GM19238 (cell line): ENCODE measurements at regions not wholly inside any gene's neighbourhood (a gene's known extent, or its start where the extent isn't known, plus 50 kb on each side); places are given as distances from the start of the nearest gene placed in this dataset.

Experiments
- DNase-seq: peaks from one replicate; pipeline ENCODE4 v3.0.0; 2011; ENCODE audit warnings: low spot score; ENCODE audit not compliant: insufficient read length

DNA sequence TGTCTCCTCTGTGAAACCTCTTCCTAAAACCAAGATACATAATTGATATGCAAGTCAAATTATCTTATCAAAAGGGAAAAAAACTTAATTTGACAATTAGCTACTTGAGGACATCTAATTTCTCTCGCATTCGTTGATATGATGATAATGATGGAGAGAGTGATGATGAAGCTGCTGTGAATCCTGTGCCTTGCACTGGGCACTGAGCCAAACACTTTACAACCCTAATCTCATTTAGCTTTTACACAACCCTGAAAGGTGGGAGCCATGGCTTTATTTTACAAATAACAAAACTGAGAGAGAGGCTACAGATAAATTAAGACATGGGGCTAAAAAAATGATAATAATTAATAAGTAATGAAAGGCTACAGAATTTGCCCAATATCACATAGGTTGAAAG is 176.0 kb downstream of the NOC3L start:
- no peak for DNase-seq

DNA sequence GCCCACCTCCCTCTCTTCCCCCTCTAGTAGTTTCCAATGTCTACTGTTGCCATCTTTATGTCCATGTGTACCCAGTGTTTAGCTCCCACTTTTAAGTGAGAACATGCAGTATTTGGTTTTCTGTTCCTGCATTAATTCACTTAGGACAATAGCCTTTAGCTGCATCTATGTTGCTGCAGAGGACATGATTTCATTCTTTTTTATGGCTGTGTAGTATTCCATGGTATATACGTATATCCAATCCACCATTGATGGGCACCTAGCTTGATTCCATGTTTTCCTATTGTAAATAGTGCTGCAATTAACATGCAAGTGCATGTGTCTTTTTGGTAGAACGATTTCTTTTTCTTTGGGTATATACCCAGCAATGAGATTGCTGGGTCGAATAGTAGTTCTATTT is 170.4 kb downstream of the NOC3L start:
- DNase-seq, result no peak

DNA sequence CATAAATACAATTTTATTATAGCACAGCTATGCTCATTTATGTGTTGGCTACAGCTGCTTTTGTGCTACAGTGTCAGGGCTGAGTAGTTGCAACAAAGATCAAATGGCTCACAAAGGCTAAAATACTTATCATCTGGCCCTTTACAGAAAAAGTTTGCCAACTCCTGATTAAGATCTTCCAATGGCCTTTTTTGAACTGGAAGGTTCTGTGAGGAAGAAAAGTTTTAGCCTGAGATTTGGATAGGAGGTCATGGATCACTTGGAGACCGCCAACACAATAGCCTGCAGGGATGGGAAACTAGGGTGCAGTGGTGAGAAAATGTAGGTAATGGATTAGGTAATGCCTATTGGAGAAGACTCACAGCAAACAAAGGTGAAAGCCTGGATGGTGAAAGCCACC is 169.8 kb downstream of the NOC3L start:
- DNase-seq, result no peak

DNA sequence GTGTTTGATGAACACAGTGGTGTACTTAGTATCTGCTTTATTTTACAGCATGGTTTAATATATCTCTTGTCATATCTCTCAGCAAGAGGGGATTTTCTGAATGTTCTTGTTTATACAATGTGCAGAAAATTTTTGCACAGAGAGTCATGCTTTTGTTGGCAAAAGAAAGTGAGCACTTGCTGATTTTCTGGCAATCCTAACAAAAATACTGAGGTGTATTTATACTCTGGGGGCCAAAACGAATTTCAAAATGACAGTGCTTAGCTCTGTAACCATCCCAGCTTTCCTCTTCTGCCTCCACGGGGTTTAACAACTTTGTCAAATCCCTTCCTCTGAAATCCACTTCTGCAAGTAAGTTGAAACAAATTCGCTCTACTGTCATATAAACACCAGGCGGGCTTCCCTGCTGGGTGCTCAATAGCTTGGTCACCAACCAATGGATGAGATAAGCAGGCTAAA is 169.2 kb downstream of the NOC3L start:
- no peak for DNase-seq

DNA sequence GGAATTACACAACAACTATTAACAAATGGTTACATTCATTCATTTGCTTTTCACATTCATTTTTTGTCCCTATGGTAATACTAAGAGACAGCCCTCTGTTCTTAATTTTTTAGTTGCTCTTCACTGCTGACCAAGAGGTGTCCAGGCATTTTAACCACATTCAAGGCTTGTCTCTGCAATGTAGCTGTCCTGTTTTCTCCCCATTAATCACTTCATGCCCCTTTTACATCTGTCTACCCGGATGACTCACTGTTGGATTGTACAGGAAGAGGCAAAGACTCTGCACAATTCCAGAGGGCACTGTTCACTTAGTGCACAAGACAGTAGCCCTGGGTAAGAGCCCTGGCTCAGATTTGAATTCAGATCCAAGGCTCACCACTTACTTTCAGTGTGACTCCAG is 168.5 kb downstream of the NOC3L start:
- no peak for DNase-seq

DNA sequence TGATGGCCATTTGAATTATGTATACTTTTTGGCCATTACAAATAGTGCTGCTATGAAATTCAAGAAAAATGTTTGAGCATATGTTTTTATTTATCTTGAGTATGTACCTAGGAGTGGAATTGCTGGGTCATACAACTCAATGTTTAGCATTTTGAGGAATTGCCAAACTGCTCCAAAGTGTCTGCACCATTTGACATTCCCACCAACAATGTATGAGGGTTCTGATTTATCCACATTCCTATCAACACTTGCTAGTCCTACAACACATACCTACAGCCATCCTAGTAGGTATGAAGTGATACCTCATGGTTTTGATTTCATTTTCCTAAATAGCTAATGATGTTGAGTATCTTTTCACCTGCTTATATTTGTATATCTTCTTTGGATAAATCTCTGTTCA is 165.5 kb downstream of the NOC3L start:
- DNase-seq, result no peak

DNA sequence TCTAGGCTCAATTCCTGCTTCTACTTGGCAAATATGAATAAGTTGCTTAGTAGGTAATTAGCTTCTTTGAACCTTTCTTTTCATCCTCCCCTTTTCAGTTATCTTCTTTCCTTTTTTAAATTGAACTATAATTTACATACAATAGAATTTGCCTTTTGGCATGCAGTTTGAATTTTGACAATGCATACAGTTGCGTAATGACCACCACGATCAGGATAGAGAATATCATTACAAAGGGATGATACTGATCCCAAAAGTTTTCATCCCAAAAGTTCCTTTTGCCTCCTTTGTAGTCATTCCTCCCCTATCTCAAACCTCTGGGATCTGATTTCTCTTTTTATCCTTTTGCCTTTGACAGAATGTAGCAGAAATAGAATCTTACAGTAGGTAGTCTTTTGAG is 164.4 kb downstream of the NOC3L start:
- DNase-seq, result no peak

DNA sequence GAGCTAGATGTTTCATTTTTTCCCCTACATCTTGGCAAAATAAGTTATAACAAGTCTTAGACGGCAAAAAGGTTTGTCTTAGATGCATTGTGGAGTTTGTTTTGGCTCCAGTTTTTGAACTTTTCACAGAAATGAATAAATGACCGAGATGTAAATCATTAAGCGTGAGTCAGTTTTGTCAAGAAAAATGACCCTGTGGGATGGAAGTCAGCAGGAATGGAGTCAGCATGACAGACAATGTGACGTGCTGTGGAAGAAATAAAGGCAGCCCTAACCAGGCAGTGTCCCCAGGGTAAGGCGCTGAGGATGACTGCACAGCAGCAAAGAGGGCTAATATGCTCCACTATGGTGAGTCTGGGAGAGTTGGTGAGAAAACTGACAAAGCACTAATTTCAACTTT is 163.2 kb downstream of the NOC3L start:
- DNase-seq, result no peak

DNA sequence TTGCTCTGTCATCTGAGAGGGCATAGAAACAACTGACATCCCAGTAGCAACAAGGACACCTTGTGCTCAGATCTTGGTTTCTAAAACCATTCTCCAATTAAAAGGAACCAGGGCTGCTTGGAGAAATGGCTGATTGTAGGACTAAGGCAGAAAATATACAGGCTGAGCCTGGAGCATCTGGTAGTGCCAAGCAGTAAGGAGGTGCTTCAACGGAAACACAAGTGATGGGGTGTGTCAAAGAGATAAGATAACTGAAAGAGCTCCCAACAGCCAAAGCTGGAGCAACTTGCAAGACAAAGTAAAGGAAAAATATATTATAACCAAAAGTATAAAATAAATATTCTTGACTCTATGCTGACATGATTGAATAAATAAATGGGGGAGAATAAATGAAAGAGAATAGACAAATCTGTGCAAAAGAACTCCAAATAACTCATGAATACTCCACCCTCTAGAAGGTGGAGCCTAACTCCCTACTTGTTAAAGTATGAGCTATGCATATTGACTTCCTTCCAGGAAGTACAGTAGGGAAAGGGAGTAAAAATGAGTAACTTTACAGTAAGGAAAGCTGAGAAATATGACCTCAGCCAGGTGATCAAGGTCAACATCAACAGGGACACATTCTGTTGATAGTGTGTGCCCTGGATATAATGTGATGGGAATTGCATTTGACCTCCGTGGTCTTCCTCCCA is 162.4 kb downstream of the NOC3L start:
- DNase-seq, result no peak

DNA sequence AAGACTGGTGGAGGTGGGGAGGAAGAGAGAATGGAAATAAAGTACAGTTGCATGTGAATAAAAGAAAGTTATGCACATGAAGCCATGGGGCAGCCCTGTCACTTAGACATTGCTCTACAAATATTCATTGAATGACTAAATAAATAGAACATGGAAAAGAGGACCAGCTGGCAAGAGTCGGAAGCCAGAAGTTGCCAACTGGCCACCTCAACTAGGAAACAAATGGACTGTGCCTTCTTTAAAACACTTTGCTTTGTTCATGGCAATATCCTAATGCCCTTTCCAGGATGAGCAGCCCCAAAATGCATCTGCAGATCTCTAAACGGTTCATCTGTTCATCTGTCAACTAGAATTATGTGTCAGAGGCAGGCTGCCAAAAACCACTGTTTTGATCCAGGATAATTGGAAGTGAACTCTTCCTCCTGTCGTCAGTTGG is 157.3 kb downstream of the NOC3L start:
- DNase-seq, result no peak

DNA sequence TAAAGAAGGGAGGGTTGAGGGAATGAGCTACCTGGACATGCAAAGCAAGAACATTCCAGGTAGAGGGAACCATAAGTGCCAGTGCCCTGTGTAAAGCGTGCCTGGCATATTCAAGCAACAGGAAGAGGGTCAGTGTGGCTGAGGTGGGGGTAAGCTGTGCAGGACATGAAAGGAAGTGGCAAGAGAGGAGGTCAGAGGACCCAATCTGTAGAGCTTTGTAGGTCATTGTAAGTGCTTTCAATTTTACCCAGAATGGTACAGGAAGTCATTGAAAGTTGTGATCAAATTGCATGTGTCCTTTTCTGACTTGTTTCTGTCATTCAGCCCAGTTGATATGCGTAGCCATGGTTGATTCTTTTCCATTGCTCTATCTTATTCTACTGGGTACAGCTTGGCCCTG is 156.6 kb downstream of the NOC3L start:
- no peak for DNase-seq

DNA sequence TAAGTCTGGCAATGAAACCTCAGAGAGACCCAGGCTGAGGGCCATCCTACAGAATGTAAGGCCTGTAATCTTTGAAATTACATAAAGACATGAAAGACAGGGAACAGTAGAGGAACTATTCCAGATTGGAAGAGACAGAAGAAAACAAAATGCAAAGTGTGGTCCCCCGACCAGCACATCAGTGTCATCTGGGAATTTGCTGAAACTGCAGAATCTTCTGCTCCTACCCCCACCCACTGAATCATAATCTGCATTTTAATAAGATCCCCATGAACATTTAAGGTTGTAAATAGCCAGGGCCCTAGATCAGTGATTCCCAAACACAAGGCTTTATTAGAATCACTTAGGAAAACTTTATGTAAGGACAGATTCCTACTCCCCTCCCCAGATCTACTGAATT is 154.4 kb downstream of the NOC3L start:
- no peak for DNase-seq

DNA sequence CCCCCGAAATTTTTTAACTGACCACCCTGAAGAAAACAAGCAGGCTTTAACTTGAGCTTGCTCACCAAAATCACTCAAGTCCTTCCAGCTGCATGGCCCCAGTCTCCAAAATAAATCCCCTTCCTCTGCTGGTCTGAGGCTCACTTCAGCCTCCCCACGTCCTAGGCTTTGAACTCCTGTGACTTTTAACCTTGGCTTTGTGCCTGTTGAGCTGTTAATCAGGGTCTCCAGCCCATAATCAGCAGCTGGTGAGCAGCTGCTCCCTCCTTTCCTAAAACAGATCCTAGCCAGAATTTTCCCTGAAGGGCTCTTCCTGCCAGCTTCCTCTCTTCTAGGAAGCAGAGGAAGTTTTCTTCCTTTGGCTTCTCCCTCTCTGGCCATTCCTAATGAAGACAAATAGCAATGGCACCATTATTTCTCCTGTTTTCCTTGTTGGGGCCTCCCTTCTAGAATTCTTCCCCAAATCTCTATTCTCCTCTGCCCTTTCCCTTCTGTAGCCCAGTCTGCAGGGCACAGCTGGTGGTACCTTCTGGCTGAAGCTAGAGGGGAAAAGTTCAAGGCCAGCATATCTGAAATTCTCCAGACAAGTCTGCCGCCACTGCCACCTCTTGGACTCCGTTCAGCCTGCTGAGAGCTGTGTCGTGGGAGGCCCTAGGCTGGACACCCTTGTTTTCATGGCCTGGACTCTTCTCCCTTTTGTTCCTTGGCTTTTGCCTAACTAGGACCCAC is 152.1 kb downstream of the NOC3L start:
- no peak for DNase-seq

DNA sequence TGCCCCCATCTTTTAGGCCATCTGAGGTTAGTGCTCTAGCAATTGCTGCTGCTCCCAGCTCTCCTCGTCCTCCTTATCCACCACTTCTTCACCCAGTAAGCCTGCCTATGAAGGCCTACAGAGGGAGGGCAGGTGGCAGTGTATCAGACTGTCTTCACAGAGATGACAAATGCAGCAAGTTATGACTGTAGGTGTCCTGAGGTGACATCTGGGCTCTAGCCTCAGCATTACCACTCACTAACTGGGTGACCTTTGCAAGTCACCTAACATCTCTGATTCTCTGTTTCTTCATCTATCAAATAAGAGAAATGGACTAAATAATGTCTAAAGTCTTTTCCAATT is 151.6 kb downstream of the NOC3L start:
- DNase-seq, result no peak

DNA sequence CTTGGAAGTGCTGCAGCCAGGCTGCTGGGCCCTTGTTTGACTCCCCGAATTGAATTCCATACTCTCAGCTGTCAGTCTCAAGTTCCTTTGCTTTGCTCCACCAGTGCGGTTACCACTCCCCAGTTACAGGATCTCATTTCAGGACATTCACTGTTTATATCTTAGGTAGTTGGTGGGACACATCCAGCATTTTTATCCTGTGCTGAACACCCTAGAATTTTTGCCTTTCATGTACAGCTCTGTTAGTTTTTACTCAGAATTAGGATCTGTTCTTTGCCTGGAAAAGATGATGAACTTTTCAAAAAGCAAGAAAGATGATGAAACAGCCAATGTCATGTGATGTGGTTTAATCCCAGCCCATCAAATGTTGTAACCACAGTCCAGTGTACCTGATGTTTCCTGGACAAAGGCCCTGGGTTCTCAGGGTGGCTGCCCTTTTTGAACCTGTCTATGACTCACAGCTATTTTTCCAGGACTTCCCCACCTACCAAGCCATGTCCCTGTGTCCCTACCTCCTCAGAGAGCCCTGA is 149.7 kb downstream of the NOC3L start:
- DNase-seq, result no peak

DNA sequence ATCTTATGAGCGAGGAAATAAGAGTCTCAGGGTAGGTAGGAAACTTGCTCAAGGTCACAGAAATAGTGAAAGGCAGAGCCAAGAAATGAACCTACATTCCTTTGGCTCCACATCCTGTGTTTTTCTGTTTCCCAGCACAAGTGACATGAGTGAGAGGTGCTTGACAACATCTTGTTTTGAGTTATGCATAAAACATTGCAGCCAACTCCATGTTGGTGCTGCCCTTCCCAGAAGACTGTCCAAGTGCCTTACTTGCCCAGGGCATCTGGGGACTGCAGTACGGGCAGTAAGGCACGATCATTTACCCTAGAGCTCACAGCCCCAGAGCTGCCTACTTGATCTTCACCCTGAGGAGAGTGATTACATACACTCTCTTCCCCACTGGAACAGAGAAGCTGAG is 148.8 kb downstream of the NOC3L start:
- no peak for DNase-seq

DNA sequence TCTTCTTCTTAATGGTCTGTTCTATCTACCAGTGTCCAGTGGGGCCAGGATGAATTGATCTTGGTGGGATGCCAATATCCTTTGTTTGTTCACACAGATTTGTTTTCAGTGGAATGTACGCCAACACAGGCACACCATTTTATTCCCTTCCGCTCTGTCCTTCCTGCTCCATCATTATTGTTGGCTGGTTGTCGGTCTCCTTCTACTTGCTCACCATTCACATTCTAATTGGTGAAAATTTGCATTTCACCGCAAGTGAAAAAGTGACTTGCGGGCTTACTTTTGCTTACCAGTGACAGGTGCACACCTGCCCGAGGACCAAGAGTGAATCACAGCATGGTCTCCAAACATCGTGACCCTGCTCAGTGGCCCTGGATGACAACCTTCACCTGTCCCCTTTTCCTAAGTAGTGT is 148.3 kb downstream of the NOC3L start:
- no peak for DNase-seq

DNA sequence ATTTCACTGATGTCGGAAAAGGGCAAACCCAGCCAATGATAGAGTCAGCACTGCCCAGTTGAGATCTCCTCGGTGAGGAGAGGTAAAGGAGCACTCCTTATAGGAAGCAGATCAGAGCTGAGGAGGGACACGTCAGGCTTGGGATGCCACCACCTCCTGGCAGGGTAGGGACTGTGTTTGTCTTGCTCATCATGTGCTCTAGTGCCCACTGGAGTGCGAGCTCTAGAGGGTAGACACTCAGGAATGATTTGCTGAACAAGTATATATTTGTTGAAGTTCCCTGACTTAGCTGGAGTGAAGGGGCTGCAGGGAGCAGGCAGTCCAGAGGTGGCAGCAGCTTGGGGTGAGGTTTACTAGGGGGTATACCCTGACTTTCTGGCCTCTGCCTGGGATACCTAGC is 146.5 kb downstream of the NOC3L start:
- DNase-seq, result no peak

DNA sequence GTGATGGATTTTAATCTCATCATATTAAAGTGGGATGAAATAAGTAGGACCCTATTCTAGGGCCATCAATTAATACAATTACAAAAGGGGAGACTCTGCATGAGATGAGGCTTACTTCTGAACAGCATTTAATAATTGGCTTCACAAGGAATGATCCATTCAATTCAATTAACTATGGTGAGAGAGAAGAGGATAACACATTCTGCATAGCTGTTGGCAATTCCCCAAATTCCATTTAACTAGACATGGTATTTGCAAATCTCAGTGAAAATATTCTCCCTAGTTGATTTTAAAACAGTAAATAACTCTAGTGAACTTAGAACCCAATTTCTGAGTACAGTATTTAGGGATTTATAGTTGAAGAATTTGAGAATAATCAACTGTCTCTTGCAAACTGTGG is 145.3 kb downstream of the NOC3L start:
- no peak for DNase-seq

DNA sequence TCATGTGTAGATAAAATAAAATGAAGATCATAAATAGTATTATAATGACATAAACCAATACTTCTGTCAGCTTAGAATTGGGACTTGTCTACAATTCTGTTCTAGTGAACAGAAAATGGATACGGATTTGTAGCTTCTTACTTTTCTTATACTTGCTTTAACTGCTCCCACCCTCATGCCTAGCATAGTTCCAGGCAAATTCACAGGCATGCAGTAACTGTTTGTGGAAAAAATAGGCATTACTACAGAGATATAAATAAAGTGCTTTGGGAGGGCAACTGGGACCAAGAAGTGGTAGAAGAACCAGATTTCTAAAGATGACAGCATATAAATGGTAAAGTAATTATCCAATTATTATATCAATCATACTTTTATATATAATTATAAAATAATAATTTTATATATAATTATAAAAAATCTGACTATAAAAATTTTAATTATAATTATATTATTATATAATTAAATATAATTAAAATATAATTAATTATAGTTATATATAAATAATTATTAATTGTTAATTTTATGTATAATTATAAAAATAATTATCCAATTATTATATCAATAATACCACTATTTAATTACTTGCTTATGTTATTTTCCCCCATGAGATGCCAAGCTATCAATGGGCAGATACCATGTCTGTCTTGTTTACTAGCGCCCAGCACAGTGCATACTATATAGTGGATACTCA is 144.1 kb downstream of the NOC3L start:
- no peak for DNase-seq

DNA sequence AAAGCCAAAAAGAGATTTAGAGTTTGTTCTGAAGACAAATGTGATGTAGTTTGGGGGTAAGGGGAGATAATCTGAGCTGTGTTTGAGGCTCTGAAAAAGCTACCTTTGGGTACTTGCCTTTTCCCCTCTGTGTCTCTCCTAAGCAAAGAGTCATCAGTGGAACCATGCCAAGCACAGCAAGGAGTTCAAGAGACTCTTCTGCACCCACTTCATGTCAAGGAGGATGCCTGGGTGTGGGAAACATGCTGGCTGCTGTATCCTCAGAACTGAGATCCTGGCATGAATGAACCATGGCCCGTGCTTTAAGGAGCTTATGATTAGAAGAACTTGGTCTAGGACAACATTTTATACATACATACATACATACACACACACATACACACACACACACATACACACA is 142.9 kb downstream of the NOC3L start:
- no peak for DNase-seq

DNA sequence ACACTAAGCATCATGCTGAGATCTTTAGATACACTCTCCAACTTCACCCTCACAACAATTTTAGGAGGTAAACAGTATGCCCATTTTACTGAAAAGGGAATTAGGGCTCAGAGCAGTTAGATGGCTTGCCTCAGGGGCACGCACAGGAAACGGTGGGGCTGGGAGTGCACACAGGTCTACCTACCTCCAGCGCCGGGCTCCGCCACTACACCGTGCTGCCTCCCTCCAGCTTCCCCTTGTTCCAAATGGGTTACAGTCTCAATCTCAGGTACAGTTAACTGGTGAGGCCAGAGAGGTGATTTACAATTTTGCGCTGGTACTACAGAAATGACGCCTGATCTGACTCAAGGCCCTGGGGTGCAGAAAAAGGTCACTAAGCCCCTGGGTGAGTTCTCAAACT is 142.0 kb downstream of the NOC3L start:
- DNase-seq, result no peak
